ENCODE measurements at regions not wholly inside any gene's neighbourhood (a gene's known extent, or its start where the extent isn't known, plus 50 kb on each side); places are given as distances from the start of the nearest gene placed in this dataset.

GRCh38 chr9:95721061-95721531 lies 154.4 kb upstream of the ERCC6L2 start (continued):
- no peak for TF ChIP-seq HIC1 (tag by site-specific recombination; IDR thresholded peaks at IDR 0.05)
- peak; percentile 85 for TF ChIP-seq ZNF18 (tag by site-specific recombination; IDR thresholded peaks at IDR 0.05)
- no peak for TF ChIP-seq KLF17 (tag by site-specific recombination; IDR thresholded peaks at IDR 0.05)
- no peak for TF ChIP-seq ZBTB48 (tag by site-specific recombination; IDR thresholded peaks at IDR 0.05)
- peak; percentile 85 for TF ChIP-seq ZNF488 (tag by site-specific recombination; IDR thresholded peaks at IDR 0.05)
- TF ChIP-seq ZNF114 (tag by site-specific recombination; IDR thresholded peaks at IDR 0.05) = no peak
- TF ChIP-seq ZBTB21 (tag by site-specific recombination; IDR thresholded peaks at IDR 0.05) = peak; percentile 50; the same call in 1 of the 2 replicates
- no peak for TF ChIP-seq ZNF350 (tag by site-specific recombination; IDR thresholded peaks at IDR 0.05)
- TF ChIP-seq ZFHX2 (tag by site-specific recombination; conservative IDR thresholded peaks at IDR 0.05) = no peak
- no peak for TF ChIP-seq ZNF202 (tag by site-specific recombination; IDR thresholded peaks at IDR 0.05; ENCODE audit: borderline replicate concordance)
- TF ChIP-seq ZNF211 (tag by site-specific recombination; IDR thresholded peaks at IDR 0.05; ENCODE audit: low read depth) = no peak
- TF ChIP-seq ZNF266 (tag by site-specific recombination; IDR thresholded peaks at IDR 0.05; ENCODE audit: low read depth) = no peak
- TF ChIP-seq ZNF416 (tag by site-specific recombination; IDR thresholded peaks at IDR 0.05) = no peak
- no peak for TF ChIP-seq ZNF768 (tag by site-specific recombination; IDR thresholded peaks at IDR 0.05)
- TF ChIP-seq ZNF335 (tag by site-specific recombination; conservative IDR thresholded peaks at IDR 0.05) = no peak
- TF ChIP-seq PATZ1 (tag by site-specific recombination; IDR thresholded peaks at IDR 0.05) = peak; percentile 52
- TF ChIP-seq ZBTB6 (tag by site-specific recombination; IDR thresholded peaks at IDR 0.05) = peak; percentile 51; the same call in 1 of the 2 replicates
- peak; percentile 59; the same call in 1 of the 2 replicates for TF ChIP-seq YY1 (tag by site-specific recombination; IDR thresholded peaks at IDR 0.05)
- no peak for TF ChIP-seq ZNF645 (tag by site-specific recombination; IDR thresholded peaks at IDR 0.05)
- TF ChIP-seq GFI1B (tag by site-specific recombination; IDR thresholded peaks at IDR 0.05) = peak; percentile 71; the same call in 1 of the 2 replicates
- TF ChIP-seq ZFP69B (tag by site-specific recombination; IDR thresholded peaks at IDR 0.05) = peak; percentile 71
- TF ChIP-seq ZNF449 (tag by site-specific recombination; IDR thresholded peaks at IDR 0.05) = peak; percentile 66; the same call in 1 of the 2 replicates
- TF ChIP-seq ZNF404 (tag by site-specific recombination; IDR thresholded peaks at IDR 0.05) = no peak
- TF ChIP-seq ZNF704 (tag by site-specific recombination; IDR thresholded peaks at IDR 0.05) = no peak
- TF ChIP-seq SP3 (tag by site-specific recombination; IDR thresholded peaks at IDR 0.05) = no peak
- no peak for TF ChIP-seq ZNF354C (tag by site-specific recombination; IDR thresholded peaks at IDR 0.05; ENCODE audit: borderline replicate concordance, low read depth)
- TF ChIP-seq ZNF10 (tag by site-specific recombination; IDR thresholded peaks at IDR 0.05) = peak; percentile 73
- no peak for TF ChIP-seq ZNF701 (tag by site-specific recombination; IDR thresholded peaks at IDR 0.05)
